Stimulated activated CD4-positive, alpha-beta T cell treated with anti-CD3 and anti-CD28 coated beads, Interleukin-12 subunit alpha, Interleukin-12 subunit beta, amount 100 ng/mL, for 4 hours (primary cell): ENCODE measurements at regions not wholly inside any gene's neighbourhood (a gene's known extent, or its start where the extent isn't known, plus 50 kb on each side); places are given as distances from the start of the nearest gene placed in this dataset.

Experiments used
- DNase-seq: peaks from one replicate; pipeline ENCODE4 v3.0.0-alpha.2; 2020

GRCh38 chr4:10973686-10974085 is 289.1 kb upstream of the CLNK start:
- no peak for DNase-seq

- DNase-seq = no peak
These were observed 287.3 kb upstream of the CLNK start for GRCh38 chr4:10971800-10972401.

- no peak for DNase-seq
These were observed 280.6 kb upstream of the CLNK start for GRCh38 chr4:10965196-10965595.

GRCh38 chr4:10963958-10964703 is 279.6 kb upstream of the CLNK start:
- no peak for DNase-seq

GRCh38 chr4:10963241-10963640 is 278.7 kb upstream of the CLNK start:
- no peak for DNase-seq

GRCh38 chr4:10962246-10962645 is 277.7 kb upstream of the CLNK start:
- DNase-seq = no peak

- no peak for DNase-seq
These were observed 275.8 kb upstream of the CLNK start for GRCh38 chr4:10960389-10960788.

GRCh38 chr4:10959586-10959985 is 275.0 kb upstream of the CLNK start:
- no peak for DNase-seq

GRCh38 chr4:10958226-10958856 is 273.8 kb upstream of the CLNK start:
- DNase-seq = no peak

GRCh38 chr4:10951306-10951705 is 266.7 kb upstream of the CLNK start:
- no peak for DNase-seq

- no peak for DNase-seq
These were observed 264.6 kb upstream of the CLNK start for GRCh38 chr4:10949039-10949733.

GRCh38 chr4:10947898-10948297 is 263.3 kb upstream of the CLNK start:
- no peak for DNase-seq

GRCh38 chr4:10944321-10944720 is 259.8 kb upstream of the CLNK start:
- no peak for DNase-seq

- no peak for DNase-seq
These were observed 257.6 kb upstream of the CLNK start for GRCh38 chr4:10942156-10942555.

GRCh38 chr4:10929818-10930217 is 245.2 kb upstream of the CLNK start:
- DNase-seq = no peak

- DNase-seq = no peak
These were observed 241.4 kb upstream of the CLNK start for GRCh38 chr4:10925996-10926395.

GRCh38 chr4:10924274-10924673 is 239.7 kb upstream of the CLNK start:
- DNase-seq = no peak

GRCh38 chr4:10917566-10917965 is 233.0 kb upstream of the CLNK start:
- DNase-seq = no peak

- no peak for DNase-seq
These were observed 213.5 kb upstream of the CLNK start for GRCh38 chr4:10898072-10898471.

GRCh38 chr4:10897076-10897475 is 212.5 kb upstream of the CLNK start:
- no peak for DNase-seq

GRCh38 chr4:10893395-10893794 is 208.8 kb upstream of the CLNK start:
- no peak for DNase-seq

GRCh38 chr4:10891866-10892265 is 207.3 kb upstream of the CLNK start:
- no peak for DNase-seq

- no peak for DNase-seq
These were observed 205.3 kb upstream of the CLNK start for GRCh38 chr4:10889819-10890218.
